ENCODE measurements at regions not wholly inside any gene's neighbourhood (a gene's known extent, or its start where the extent isn't known, plus 50 kb on each side); places are given as distances from the start of the nearest gene placed in this dataset.
"Not testable (repeated sequence)": the region's sequence is repeated elsewhere in the genome, so short reads cannot be mapped to it uniquely, and the experiment has no call there.

- TF ChIP-seq CTCF, POLR2A, EP300 (IDR thresholded peaks at IDR 0.05): not testable (repeated sequence)
Observed at GRCh38 chr22:22795639-22796038, 92.0 kb upstream of the IGLL5 start.

Measured in ovary (tissue), 3 donors.